COLO668 (cell line): ENCODE measurements at regions not wholly inside any gene's neighbourhood (a gene's known extent, or its start where the extent isn't known, plus 50 kb on each side); places are given as distances from the start of the nearest gene placed in this dataset.
"Not testable (repeated sequence)": the region's sequence is repeated elsewhere in the genome, so short reads cannot be mapped to it uniquely, and the experiment has no call there.

ENCODE experiments used
- DNase-seq: peaks from one replicate; lab custom pipeline; 2025; ENCODE audit not compliant: unreplicated experiment; lab: John Stamatoyannopoulos, UW

- no peak for DNase-seq
These were observed 307.2 kb downstream of the MYCN start for GRCh38 chr2:16247326-16248122.

- DNase-seq, result no peak
These were observed 306.6 kb downstream of the MYCN start for GRCh38 chr2:16246911-16247310.

- DNase-seq, result no peak
These were observed 306.0 kb downstream of the MYCN start for GRCh38 chr2:16246281-16246850.

- DNase-seq, result no peak
These were observed 305.2 kb downstream of the MYCN start for GRCh38 chr2:16245481-16246054.

- DNase-seq, result no peak
These were observed 304.6 kb downstream of the MYCN start for GRCh38 chr2:16244966-16245320.

- no peak for DNase-seq
These were observed 304.0 kb downstream of the MYCN start for GRCh38 chr2:16244153-16244965.

- DNase-seq, result no peak
These were observed 303.2 kb downstream of the MYCN start for GRCh38 chr2:16243411-16243996.

GRCh38 chr2:16242906-16243305 is 302.6 kb downstream of the MYCN start:
- DNase-seq, result no peak

- DNase-seq, result no peak
These were observed 301.1 kb downstream of the MYCN start for GRCh38 chr2:16241166-16242160.

GRCh38 chr2:16240402-16240801 is 300.1 kb downstream of the MYCN start:
- DNase-seq, result no peak

- no peak for DNase-seq
These were observed 299.0 kb downstream of the MYCN start for GRCh38 chr2:16239296-16239850.

GRCh38 chr2:16238786-16239185 is 298.4 kb downstream of the MYCN start:
- DNase-seq, result no peak

GRCh38 chr2:16238001-16238761 is 297.8 kb downstream of the MYCN start:
- no peak for DNase-seq

- DNase-seq, result no peak
These were observed 295.4 kb downstream of the MYCN start for GRCh38 chr2:16235747-16236146.

GRCh38 chr2:16235291-16235690 is 294.9 kb downstream of the MYCN start:
- not testable (repeated sequence) for DNase-seq

- DNase-seq, result no peak
These were observed 288.6 kb downstream of the MYCN start for GRCh38 chr2:16228951-16229350.

- DNase-seq, result no peak
These were observed 288.1 kb downstream of the MYCN start for GRCh38 chr2:16228471-16228870.

- DNase-seq, result no peak
These were observed 287.6 kb downstream of the MYCN start for GRCh38 chr2:16227811-16228462.
